ENCODE measurements at regions not wholly inside any gene's neighbourhood (a gene's known extent, or its start where the extent isn't known, plus 50 kb on each side); places are given as distances from the start of the nearest gene placed in this dataset.

- no peak for TF ChIP-seq CTCF (IDR thresholded peaks at IDR 0.05)
- no peak for TF ChIP-seq POLR2A (IDR thresholded peaks at IDR 0.05)
- TF ChIP-seq POLR2AphosphoS5 (IDR thresholded peaks at IDR 0.05): no peak
Observed at GRCh38 chr14:85010186-85010585, 519.8 kb upstream of the FLRT2 start.
